GM23338 (cell line): ENCODE measurements at regions not wholly inside any gene's neighbourhood (a gene's known extent, or its start where the extent isn't known, plus 50 kb on each side); places are given as distances from the start of the nearest gene placed in this dataset.

Source experiments
- ATAC-seq: fragments of 200-7000 bp; cut with Tn5 transposase; 3 replicates; pipeline ENCODE4 v1.9.1; 2020
- DNase-seq: peaks from one replicate; pipeline ENCODE4 v3.0.0-alpha.2; 2015; ENCODE audit warnings: low spot score
- H2AFZ ChIP-seq: fragments of 200-600 bp; sonication (generic); 2 replicates; pipeline ENCODE4 v1.8.0; 2016; ENCODE audit warnings: antibody characterized with exemption, mild to moderate bottlenecking, moderate library complexity
- H3F3A ChIP-seq: fragments of 200-600 bp; sonication (generic); replicated peaks from 2 replicates; pipeline ENCODE4 v1.8.0; 2017; ENCODE audit warnings: antibody characterized with exemption, mixed run types, low read depth
- H3K27ac ChIP-seq: fragments of 200-600 bp; sonication (generic); 2 replicates; pipeline ENCODE4 v1.6.1; 2016; ENCODE audit warnings: low read depth
- H3K27me3 ChIP-seq: fragments of 200-600 bp; sonication (generic); 2 replicates; pipeline ENCODE4 v1.8.0; 2016; ENCODE audit warnings: mild to moderate bottlenecking, mixed run types, moderate library complexity; ENCODE audit not compliant: insufficient read depth
- H3K36me3 ChIP-seq: fragments of 200-600 bp; sonication (generic); 2 replicates; pipeline ENCODE4 v1.8.0; 2016; ENCODE audit warnings: mild to moderate bottlenecking; ENCODE audit not compliant: insufficient read depth
- H3K4me1 ChIP-seq: fragments of 200-600 bp; sonication (generic); 2 replicates; pipeline ENCODE4 v1.8.0; 2016; ENCODE audit warnings: mild to moderate bottlenecking, moderate library complexity; ENCODE audit not compliant: insufficient read depth
- H3K4me2 ChIP-seq: fragments of 200-600 bp; sonication (generic); 2 replicates; pipeline ENCODE4 v1.7.1; 2017; ENCODE audit warnings: mixed run types
- H3K4me3 ChIP-seq: fragments of 200-600 bp; sonication (generic); 2 replicates; pipeline ENCODE4 v1.6.1; 2016; ENCODE audit warnings: mixed run types
- H3K79me2 ChIP-seq: fragments of 200-600 bp; sonication (generic); replicated peaks from 2 replicates; pipeline ENCODE4 v1.8.0; 2017; ENCODE audit warnings: mild to moderate bottlenecking; ENCODE audit not compliant: insufficient read depth
- H3K9me2 ChIP-seq: fragments of 200-600 bp; sonication (generic); 2 replicates; pipeline ENCODE4 v1.8.0; 2017; ENCODE audit not compliant: insufficient read depth
- H4K20me1 ChIP-seq: fragments of 200-600 bp; sonication (generic); replicated peaks from 2 replicates; pipeline ENCODE4 v1.8.0; 2017; ENCODE audit warnings: mild to moderate bottlenecking; ENCODE audit not compliant: insufficient read depth
- H3K27ac Mint-ChIP-seq: 2 replicates; pipeline ENCODE4 v1.8.0; 2020; ENCODE audit warnings: inconsistent platforms, mild to moderate bottlenecking, moderate library complexity, mixed read lengths
- H3K27me3 Mint-ChIP-seq: 3 replicates; pipeline ENCODE4 v1.8.0; 2022; ENCODE audit warnings: low read depth, mild to moderate bottlenecking, moderate library complexity, mixed read lengths, inconsistent platforms; ENCODE audit not compliant: insufficient read depth, poor library complexity
- H3K36me3 Mint-ChIP-seq: 3 replicates; pipeline ENCODE4 v1.8.0; 2021; ENCODE audit warnings: low read depth, mild to moderate bottlenecking, inconsistent platforms, moderate library complexity, mixed read lengths
- H3K4me1 Mint-ChIP-seq: 3 replicates; pipeline ENCODE4 v1.8.0; 2020; ENCODE audit warnings: mild to moderate bottlenecking, inconsistent platforms, mixed read lengths
- H3K4me3 Mint-ChIP-seq: 3 replicates; pipeline ENCODE4 v1.8.0; 2021; ENCODE audit warnings: moderate library complexity, mild to moderate bottlenecking, inconsistent platforms, mixed read lengths
- H3K9me3 Mint-ChIP-seq: 3 replicates; pipeline ENCODE4 v1.8.0; 2020; ENCODE audit warnings: moderate library complexity, mild to moderate bottlenecking, inconsistent platforms, mixed read lengths
- CREB1 ChIP-seq: fragments of 250-450 bp; sonication (Bioruptor Pico); IDR thresholded peaks from 2 replicates; pipeline ENCODE4 v1.5.0; 2020; ENCODE audit warnings: low read depth, mild to moderate bottlenecking, moderate library complexity
- CTCF ChIP-seq, 2 experiments: fragments of 200-600 bp in 1 of 2; sonication (generic) in 1 of 2; conservative IDR thresholded peaks; 2 replicates each; pipeline versions ENCODE4 v1.5.1 to v1.6.1; 2016 to 2017; ENCODE audit warnings: antibody characterized with exemption in 2 of 2, low read depth in 2 of 2, mild to moderate bottlenecking in 2 of 2, moderate library complexity in 1 of 2
- ETS1 ChIP-seq: IDR thresholded peaks from 2 replicates; pipeline ENCODE4 v1.6.1; 2016; ENCODE audit warnings: antibody characterized with exemption
- EZH2 ChIP-seq: fragments of 200-600 bp; sonication (generic); IDR thresholded peaks from one replicate; pipeline ENCODE4 v1.8.0; 2017; ENCODE audit warnings: antibody characterized with exemption, mild to moderate bottlenecking, low read depth; ENCODE audit not compliant: unreplicated experiment
- EZH2phosphoT487 ChIP-seq: fragments of 200-600 bp; sonication (generic); IDR thresholded peaks from one replicate; pipeline ENCODE4 v1.8.1; 2018; ENCODE audit warnings: antibody characterized with exemption; ENCODE audit not compliant: unreplicated experiment
- JUNB ChIP-seq: IDR thresholded peaks from one replicate; pipeline ENCODE4 v1.6.1; 2016; ENCODE audit warnings: antibody characterized with exemption; ENCODE audit not compliant: unreplicated experiment
- NANOG ChIP-seq: IDR thresholded peaks from 2 replicates; pipeline ENCODE4 v1.6.1; 2016; ENCODE audit warnings: antibody characterized with exemption, borderline replicate concordance
- POLR2AphosphoS5 ChIP-seq: IDR thresholded peaks from 2 replicates; pipeline ENCODE4 v1.6.1; 2016; ENCODE audit warnings: antibody characterized with exemption, low read depth
- REST ChIP-seq: IDR thresholded peaks from one replicate; pipeline ENCODE4 v1.6.1; 2018; ENCODE audit warnings: antibody characterized with exemption; ENCODE audit not compliant: unreplicated experiment
- STAT1 ChIP-seq: IDR thresholded peaks from one replicate; pipeline ENCODE4 v1.6.1; 2016; ENCODE audit warnings: antibody characterized with exemption; ENCODE audit not compliant: unreplicated experiment
- ZNF114 ChIP-seq: fragments of 250-450 bp; sonication (Bioruptor Pico); IDR thresholded peaks from 2 replicates; pipeline ENCODE4 v1.5.0; 2020; ENCODE audit warnings: mild to moderate bottlenecking, moderate library complexity
- ZNF331 ChIP-seq: fragments of 250-450 bp; sonication (Bioruptor Pico); IDR thresholded peaks from 2 replicates; pipeline ENCODE4 v1.5.0; 2020; ENCODE audit warnings: low read depth, mild to moderate bottlenecking, moderate library complexity
- ZNF462 ChIP-seq: fragments of 250-450 bp; sonication (Bioruptor Pico); IDR thresholded peaks from 2 replicates; pipeline ENCODE4 v1.5.0; 2020; ENCODE audit warnings: mild to moderate bottlenecking, moderate library complexity

- Mint-ChIP-seq H3K36me3 (peaks cover 3% of the 10 kb centered on the region; the same call in 1 of the 3 replicates), H3K27me3 (peaks cover 1% of the 10 kb centered on the region), H3K4me3 (no peak overlapping the region), H3K9me3 (no peaks in the 10 kb centered on the region), H3K27ac (peak overlapping the region; percentile 52), H3K4me1 (peaks cover 7% of the 10 kb centered on the region)
- H3K36me3 ChIP-seq = no peaks in the 10 kb centered on the region
- no peak overlapping the region for H3K27ac ChIP-seq
- DNase-seq (peak; percentile 3), ATAC-seq (no peak)
- no peaks in the 10 kb centered on the region for H3K27me3 ChIP-seq
- no peaks in the 10 kb centered on the region for H3K4me1 ChIP-seq
- H4K20me1 ChIP-seq = no peaks in the 10 kb centered on the region
- no peak for TF ChIP-seq CTCF (conservative IDR thresholded peaks at IDR 0.05; ENCODE audit: low read depth in 2 of 2)
- TF ChIP-seq ZNF331 (CRISPR knock-in tag) = no peak
- TF ChIP-seq ZNF462 (CRISPR knock-in tag) = no peak
- no peak for TF ChIP-seq EZH2phosphoT487
- no peak for TF ChIP-seq JUNB
- TF ChIP-seq REST = no peak
- no peak for TF ChIP-seq EZH2
- TF ChIP-seq ZNF114 (CRISPR knock-in tag) = no peak
- no peak for TF ChIP-seq NANOG
- no peak for TF ChIP-seq CREB1 (CRISPR knock-in tag)
- no peak for TF ChIP-seq ETS1
- no peak for TF ChIP-seq STAT1
- TF ChIP-seq POLR2AphosphoS5 = no peak
- H3F3A ChIP-seq = no peaks in the 10 kb centered on the region
- H3K4me3 ChIP-seq = no peak overlapping the region
- H3K9me2 ChIP-seq = no peaks in the 10 kb centered on the region
- no peak overlapping the region for H3K4me2 ChIP-seq
- no peaks in the 10 kb centered on the region for H3K79me2 ChIP-seq
- peak overlapping the region; percentile 44; the same call in 1 of the 2 replicates for H2AFZ ChIP-seq
Measured at GRCh38 chr5:85843535-85843934, 774.2 kb upstream of the COX7C start.
